Cardiac fibroblast (primary cell): ENCODE measurements at regions not wholly inside any gene's neighbourhood (a gene's known extent, or its start where the extent isn't known, plus 50 kb on each side); places are given as distances from the start of the nearest gene placed in this dataset.

Source experiments
- DNase-seq, 2 donors: peaks; one replicate each; pipeline versions ENCODE4 v3.0.0 to v3.0.0-alpha.2; 2010; ENCODE audit warnings: low read depth in 2 of 2
- H3K4me3 ChIP-seq, 2 donors: replicated peaks in 1 of 2; 1 replicate in 1 of 2; 2 replicates in 1 of 2; pipeline ENCODE4 v1.5.1; 2011; ENCODE audit warnings: low read depth in 2 of 2, low read length in 2 of 2, mild to moderate bottlenecking in 2 of 2, moderate library complexity in 1 of 2
- TF ChIP-seq, protein P1 (sequence below): IDR thresholded peaks from one replicate; pipeline ENCODE4 v1.5.1; 2011; ENCODE audit warnings: low read depth, mild to moderate bottlenecking, low read length, inconsistent platforms

- DNase-seq: peak in 1 of 2 donors; percentile 3
- no peak overlapping the region for H3K4me3 ChIP-seq
- TF ChIP-seq, protein P1, sequence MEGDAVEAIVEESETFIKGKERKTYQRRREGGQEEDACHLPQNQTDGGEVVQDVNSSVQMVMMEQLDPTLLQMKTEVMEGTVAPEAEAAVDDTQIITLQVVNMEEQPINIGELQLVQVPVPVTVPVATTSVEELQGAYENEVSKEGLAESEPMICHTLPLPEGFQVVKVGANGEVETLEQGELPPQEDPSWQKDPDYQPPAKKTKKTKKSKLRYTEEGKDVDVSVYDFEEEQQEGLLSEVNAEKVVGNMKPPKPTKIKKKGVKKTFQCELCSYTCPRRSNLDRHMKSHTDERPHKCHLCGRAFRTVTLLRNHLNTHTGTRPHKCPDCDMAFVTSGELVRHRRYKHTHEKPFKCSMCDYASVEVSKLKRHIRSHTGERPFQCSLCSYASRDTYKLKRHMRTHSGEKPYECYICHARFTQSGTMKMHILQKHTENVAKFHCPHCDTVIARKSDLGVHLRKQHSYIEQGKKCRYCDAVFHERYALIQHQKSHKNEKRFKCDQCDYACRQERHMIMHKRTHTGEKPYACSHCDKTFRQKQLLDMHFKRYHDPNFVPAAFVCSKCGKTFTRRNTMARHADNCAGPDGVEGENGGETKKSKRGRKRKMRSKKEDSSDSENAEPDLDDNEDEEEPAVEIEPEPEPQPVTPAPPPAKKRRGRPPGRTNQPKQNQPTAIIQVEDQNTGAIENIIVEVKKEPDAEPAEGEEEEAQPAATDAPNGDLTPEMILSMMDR: no peak
Measured at GRCh38 chr9:1946526-1947283, 68.4 kb upstream of the SMARCA2 start.

DNA sequence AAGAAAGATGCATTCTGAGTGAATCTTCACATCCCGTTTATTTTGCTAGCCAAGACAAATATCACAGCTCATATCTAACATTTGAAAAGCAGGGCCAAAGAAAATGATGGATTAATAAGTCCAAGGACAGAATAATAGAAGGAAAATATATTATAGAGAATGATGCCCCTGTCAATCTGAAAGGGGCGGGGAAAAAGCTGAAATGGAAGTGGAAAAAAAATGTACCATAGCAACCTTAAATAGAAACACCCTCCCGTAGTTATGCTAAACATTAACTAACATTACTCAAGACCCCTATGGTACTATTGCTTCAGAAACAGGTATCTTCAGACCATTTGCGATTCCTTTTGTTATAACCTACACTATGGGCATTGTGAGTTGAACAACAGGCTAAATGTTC, 67.7 kb upstream of the SMARCA2 start:
- H3K4me3 ChIP-seq: no peak overlapping the region
- DNase-seq: no peak
- TF ChIP-seq, protein P1: no peak

- no peak overlapping the region for H3K4me3 ChIP-seq
- TF ChIP-seq, protein P1: no peak
- no peak for DNase-seq
Measured at GRCh38 chr9:1948541-1948940, 66.6 kb upstream of the SMARCA2 start.

DNA sequence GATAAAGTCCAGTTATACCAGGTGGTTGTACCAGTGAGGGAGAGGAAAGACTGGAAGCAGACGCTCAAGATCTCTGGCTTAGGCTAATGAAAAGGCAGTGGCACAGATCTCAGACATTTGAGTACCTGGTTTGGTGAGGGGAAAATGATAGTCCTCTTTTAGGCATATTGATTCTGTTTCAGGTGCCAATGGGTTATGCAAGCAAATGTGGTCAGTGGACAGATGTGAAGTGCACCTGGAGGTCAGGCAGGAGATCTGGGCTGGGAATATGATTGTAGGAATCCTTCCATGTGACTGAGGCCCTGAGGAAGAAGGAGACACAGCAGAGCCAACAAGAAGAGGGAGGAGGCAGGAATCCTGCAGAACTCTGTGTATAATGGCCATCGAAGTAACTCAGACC, 63.7 kb upstream of the SMARCA2 start:
- TF ChIP-seq, protein P1: no peak
- H3K4me3 ChIP-seq: no peak overlapping the region
- no peak for DNase-seq

- no peak for DNase-seq
- TF ChIP-seq, protein P1: no peak
- no peak overlapping the region for H3K4me3 ChIP-seq
Measured at GRCh38 chr9:1952001-1952400, 63.1 kb upstream of the SMARCA2 start.

DNA sequence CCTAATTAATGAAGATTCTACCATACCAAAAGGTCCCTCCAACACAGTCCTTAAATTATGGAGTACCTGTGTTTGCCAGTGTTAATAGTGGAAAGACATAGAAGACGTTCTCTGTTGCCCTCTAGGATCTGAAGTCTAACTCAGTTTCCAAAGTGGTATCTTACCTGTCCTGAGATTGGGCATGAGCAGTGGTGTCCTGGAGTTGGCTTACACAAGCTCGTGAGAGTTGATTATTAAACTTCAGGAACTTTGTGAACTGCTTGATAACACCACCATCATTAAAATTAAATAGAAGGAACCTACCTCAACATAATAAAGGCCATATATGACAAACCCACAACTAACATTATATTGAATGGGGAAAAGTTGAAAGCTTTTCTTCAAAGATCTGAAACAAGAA, 60.9 kb upstream of the SMARCA2 start:
- TF ChIP-seq, protein P1: no peak
- DNase-seq: no peak
- no peak overlapping the region for H3K4me3 ChIP-seq

- no peak for DNase-seq
- H3K4me3 ChIP-seq: no peak overlapping the region
- TF ChIP-seq, protein P1: no peak
Measured at GRCh38 chr9:1956958-1957357, 58.2 kb upstream of the SMARCA2 start.
